Mesothelial cell of epicardium (in vitro differentiated cells): ENCODE measurements at regions not wholly inside any gene's neighbourhood (a gene's known extent, or its start where the extent isn't known, plus 50 kb on each side); places are given as distances from the start of the nearest gene placed in this dataset.
"Not testable (repeated sequence)": the region's sequence is repeated elsewhere in the genome, so short reads cannot be mapped to it uniquely, and the experiment has no call there.

Experiments used
- DNase-seq, 2 experiments: peaks; one replicate each; pipeline ENCODE4 v3.0.0; 2021; ENCODE audit warnings: low spot score in 2 of 2; ENCODE audit not compliant: unreplicated experiment in 2 of 2
- H3K27ac Mint-ChIP-seq: 2 replicates; pipeline ENCODE4 v1.8.0; 2021; ENCODE audit warnings: mixed read lengths
- H3K27me3 Mint-ChIP-seq: 2 replicates; pipeline ENCODE4 v1.8.0; 2021; ENCODE audit warnings: low read depth, mixed read lengths
- H3K36me3 Mint-ChIP-seq: 2 replicates; pipeline ENCODE4 v1.8.0; 2021; ENCODE audit warnings: mixed read lengths
- H3K4me1 Mint-ChIP-seq: 2 replicates; pipeline ENCODE4 v1.8.0; 2021; ENCODE audit warnings: mixed read lengths
- H3K4me3 Mint-ChIP-seq: 2 replicates; pipeline ENCODE4 v1.8.0; 2021; ENCODE audit warnings: mild to moderate bottlenecking, moderate library complexity, mixed read lengths
- H3K9me3 Mint-ChIP-seq: 2 replicates; pipeline ENCODE4 v1.8.0; 2021; ENCODE audit warnings: mixed read lengths
- CTCF ChIP-seq: fragments of 200-600 bp; sonication (generic); IDR thresholded peaks from one replicate; pipeline ENCODE4 v1.5.0; 2021; ENCODE audit warnings: antibody characterized with exemption; ENCODE audit not compliant: unreplicated experiment

DNA sequence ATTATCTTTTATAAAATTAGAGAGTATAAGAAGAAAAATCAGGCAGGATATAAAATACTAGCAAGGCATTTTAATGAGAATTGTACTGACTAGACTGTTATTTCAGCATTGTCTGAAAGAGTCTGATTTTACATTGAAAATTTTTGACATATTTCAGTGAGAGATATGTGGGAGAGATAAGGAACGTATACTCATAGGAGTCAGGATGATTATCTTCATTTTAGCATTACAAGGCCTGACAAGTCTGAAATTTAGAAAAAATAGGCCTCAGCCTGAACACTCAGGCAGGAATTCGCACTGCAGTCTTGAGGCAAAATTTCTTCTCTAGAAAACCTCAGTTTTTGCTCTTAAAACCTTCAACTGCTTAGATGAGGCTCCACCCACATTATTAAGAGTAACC lies 386.0 kb downstream of the HGF start:
- Mint-ChIP-seq H3K36me3 (peaks cover 15% of the 10 kb centered on the region), H3K4me3 (no peak overlapping the region), H3K27ac (peak overlapping the region; percentile 5), H3K27me3 (no peaks in the 10 kb centered on the region), H3K9me3 (peaks cover 17% of the 10 kb centered on the region), H3K4me1 (peaks cover 19% of the 10 kb centered on the region)
- TF ChIP-seq CTCF: no peak
- DNase-seq: no peak

- H3K4me3 Mint-ChIP-seq, H3K4me1 Mint-ChIP-seq, H3K27me3 Mint-ChIP-seq, H3K36me3 Mint-ChIP-seq, H3K27ac Mint-ChIP-seq, DNase-seq: not testable (repeated sequence)
- H3K9me3 Mint-ChIP-seq: peaks cover 26% of the 10 kb centered on the region
These were observed 395.2 kb downstream of the HGF start for GRCh38 chr7:81374641-81375040.

DNA sequence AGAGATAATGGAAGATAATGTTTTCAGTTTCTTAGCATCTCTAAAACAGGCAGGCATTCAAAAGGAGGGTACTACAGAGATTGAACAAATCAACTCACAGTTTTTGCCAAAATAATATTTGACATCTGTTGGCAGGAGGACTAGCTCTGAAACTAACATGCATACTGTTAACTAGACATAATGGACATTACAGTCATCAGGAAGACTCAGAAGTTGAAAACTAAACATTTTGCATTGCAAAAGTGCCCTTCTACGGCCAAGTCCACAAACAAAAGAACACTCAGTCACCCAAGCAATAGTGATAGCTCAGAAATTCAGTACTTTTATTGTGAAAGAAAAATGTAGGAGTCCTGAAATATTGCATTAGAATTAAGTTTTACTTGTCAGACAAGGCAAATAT lies 399.0 kb downstream of the HGF start:
- Mint-ChIP-seq H3K36me3 (peaks cover 3% of the 10 kb centered on the region), H3K27ac (peak overlapping the region; percentile 41), H3K4me3 (no peak overlapping the region), H3K9me3 (peaks cover 12% of the 10 kb centered on the region), H3K4me1 (peaks cover 9% of the 10 kb centered on the region), H3K27me3 (no peaks in the 10 kb centered on the region)
- TF ChIP-seq CTCF: no peak
- no peak for DNase-seq

GRCh38 chr7:81367326-81367931 lies 402.4 kb downstream of the HGF start:
- no peak overlapping the region for H3K27ac Mint-ChIP-seq
- no peak for DNase-seq

DNA sequence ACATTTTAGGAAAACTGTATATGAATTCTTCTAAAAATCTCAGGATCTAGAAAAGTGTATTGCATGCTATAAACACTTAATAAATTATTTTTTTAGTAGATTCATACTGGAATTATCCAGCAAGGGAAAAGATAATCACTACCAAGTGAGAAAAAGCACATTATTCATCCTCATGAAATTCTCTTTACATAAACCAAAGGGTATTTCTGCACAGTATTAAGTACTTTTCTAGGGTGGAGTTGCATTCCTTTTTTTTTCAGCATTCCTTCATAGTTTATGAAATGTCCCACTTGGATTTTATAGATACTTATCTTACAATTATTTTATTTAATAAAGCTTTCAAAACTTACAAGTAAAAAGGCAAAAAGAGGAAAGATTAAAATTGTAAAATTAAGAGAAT lies 403.3 kb downstream of the HGF start:
- no peaks in the 10 kb centered on the region for H3K27me3 Mint-ChIP-seq
- H3K4me1 Mint-ChIP-seq: peaks cover 16% of the 10 kb centered on the region
- no peak overlapping the region for H3K27ac Mint-ChIP-seq
- no peaks in the 10 kb centered on the region for H3K36me3 Mint-ChIP-seq
- no peak overlapping the region for H3K4me3 Mint-ChIP-seq
- TF ChIP-seq CTCF: no peak
- DNase-seq: no peak
- H3K9me3 Mint-ChIP-seq: peaks cover 3% of the 10 kb centered on the region

More at GRCh38 chr7:81367326-81367931, 402.4 kb downstream of the HGF start:
- H3K36me3 Mint-ChIP-seq: no peaks in the 10 kb centered on the region
- H3K4me3 Mint-ChIP-seq: no peak overlapping the region
- no peaks in the 10 kb centered on the region for H3K27me3 Mint-ChIP-seq
- peaks cover 9% of the 10 kb centered on the region for H3K4me1 Mint-ChIP-seq
- TF ChIP-seq CTCF: no peak
- peaks cover 3% of the 10 kb centered on the region for H3K9me3 Mint-ChIP-seq

DNA sequence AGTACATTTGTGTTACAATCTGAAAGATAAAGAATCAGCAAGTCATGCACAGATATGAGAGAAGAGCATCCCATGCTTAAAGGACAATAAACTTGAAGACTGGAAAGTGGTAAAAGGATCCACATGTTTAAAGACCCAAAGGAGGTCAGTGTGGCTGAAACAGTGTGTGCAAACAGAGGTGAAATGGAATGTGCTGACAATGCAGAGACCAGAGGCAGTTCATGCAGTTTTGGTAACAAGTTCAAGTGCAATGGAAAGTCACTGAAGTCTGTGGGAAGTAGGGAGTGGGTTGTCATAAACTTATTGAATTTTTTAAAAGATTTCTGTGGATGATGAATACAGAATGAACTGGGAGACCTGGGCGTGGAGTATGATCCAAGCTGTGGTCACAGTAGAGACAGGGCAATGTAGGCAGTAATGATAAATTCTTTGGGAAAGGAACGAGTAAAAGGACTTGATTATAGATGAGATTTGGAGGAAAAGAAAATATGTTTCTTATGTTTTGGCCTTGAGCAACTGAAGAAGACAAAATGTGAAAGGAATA lies 408.0 kb downstream of the HGF start:
- H3K4me3 Mint-ChIP-seq: no peak overlapping the region
- no peaks in the 10 kb centered on the region for H3K9me3 Mint-ChIP-seq
- H3K36me3 Mint-ChIP-seq: no peaks in the 10 kb centered on the region
- H3K27me3 Mint-ChIP-seq: no peaks in the 10 kb centered on the region
- H3K4me1 Mint-ChIP-seq: peaks cover 26% of the 10 kb centered on the region
- no peak for TF ChIP-seq CTCF
- no peak for DNase-seq
- peak overlapping the region; percentile 54 for H3K27ac Mint-ChIP-seq
